Coronary artery (tissue), 2 donors: ENCODE measurements at regions not wholly inside any gene's neighbourhood (a gene's known extent, or its start where the extent isn't known, plus 50 kb on each side); places are given as distances from the start of the nearest gene placed in this dataset.

Experiments used
- DNase-seq: peaks from one replicate; pipeline ENCODE4 v3.0.0-alpha.2; 2017; ENCODE audit warnings: low spot score
- H3K27ac ChIP-seq, 2 donors: fragments of 200-600 bp; sonication (generic); one replicate each; pipeline ENCODE4 v1.5.1; 2016 to 2019
- H3K4me3 ChIP-seq: fragments of 200-600 bp; sonication (generic); 2 replicates; pipeline ENCODE4 v1.5.1; 2016; ENCODE audit warnings: mild to moderate bottlenecking, moderate library complexity
- CTCF ChIP-seq: fragments of 200-600 bp; sonication (generic); IDR thresholded peaks from one replicate; pipeline ENCODE4 v1.5.1; 2019; ENCODE audit warnings: antibody characterized with exemption

GRCh38 chr9:28764532-28764931 lies 1191.3 kb upstream of the C9orf72 start:
- H3K27ac ChIP-seq = no peak overlapping the region

GRCh38 chr9:28770226-28770625 lies 1196.9 kb upstream of the C9orf72 start:
- Histone ChIP-seq H3K27ac (no peak overlapping the region), H3K4me3 (no peak overlapping the region)
- DNase-seq = no peak
- no peak for TF ChIP-seq CTCF

More at GRCh38 chr9:28764532-28764931, 1191.3 kb upstream of the C9orf72 start:
- no peak for DNase-seq
- TF ChIP-seq CTCF = no peak
- no peak overlapping the region for H3K4me3 ChIP-seq

GRCh38 chr9:28770827-28771226 lies 1197.5 kb upstream of the C9orf72 start:
- no peak for TF ChIP-seq CTCF
- no peak for DNase-seq
- no peak overlapping the region for H3K27ac ChIP-seq
- no peak overlapping the region for H3K4me3 ChIP-seq

- H3K4me3 ChIP-seq = no peak overlapping the region
- H3K27ac ChIP-seq = no peak overlapping the region
- DNase-seq = no peak
- TF ChIP-seq CTCF = no peak
Measured at GRCh38 chr9:28774433-28775235, 1201.4 kb upstream of the C9orf72 start.

- no peak for TF ChIP-seq CTCF
- DNase-seq = no peak
- Histone ChIP-seq H3K4me3 (no peak overlapping the region), H3K27ac (no peak overlapping the region)
Measured at GRCh38 chr9:28779243-28779642, 1206.0 kb upstream of the C9orf72 start.

GRCh38 chr9:28781481-28781880 lies 1208.2 kb upstream of the C9orf72 start:
- no peak for DNase-seq

More at GRCh38 chr9:28781481-28781880, 1208.2 kb upstream of the C9orf72 start:
- Histone ChIP-seq H3K27ac (no peak overlapping the region), H3K4me3 (no peak overlapping the region)
- no peak for TF ChIP-seq CTCF
